T follicular helper cell (primary cell): ENCODE measurements at regions not wholly inside any gene's neighbourhood (a gene's known extent, or its start where the extent isn't known, plus 50 kb on each side); places are given as distances from the start of the nearest gene placed in this dataset.

ENCODE experiments used
- DNase-seq: peaks from one replicate; pipeline ENCODE4 v3.0.0-alpha.2; 2020; ENCODE audit warnings: low read depth

DNA sequence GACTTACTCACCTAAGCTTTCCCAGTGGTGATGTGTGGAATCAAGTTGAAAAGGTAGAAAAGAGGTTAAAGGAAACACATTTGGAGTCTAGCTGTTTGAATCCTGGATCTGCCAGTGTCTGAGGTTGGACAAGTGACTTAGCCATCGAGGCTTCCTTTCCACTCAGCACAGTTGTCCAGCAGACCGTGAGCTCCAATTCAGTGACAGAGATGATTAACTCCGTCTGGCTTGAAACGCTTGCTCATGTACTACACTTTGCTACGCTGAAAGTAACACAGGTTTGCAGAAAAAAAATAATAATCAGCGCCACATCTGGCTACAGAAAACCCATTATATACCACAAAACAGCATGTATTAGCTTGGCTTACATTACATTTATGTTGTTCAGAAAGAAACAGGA, 364.9 kb upstream of the MCTP2 start:
- no peak for DNase-seq

DNA sequence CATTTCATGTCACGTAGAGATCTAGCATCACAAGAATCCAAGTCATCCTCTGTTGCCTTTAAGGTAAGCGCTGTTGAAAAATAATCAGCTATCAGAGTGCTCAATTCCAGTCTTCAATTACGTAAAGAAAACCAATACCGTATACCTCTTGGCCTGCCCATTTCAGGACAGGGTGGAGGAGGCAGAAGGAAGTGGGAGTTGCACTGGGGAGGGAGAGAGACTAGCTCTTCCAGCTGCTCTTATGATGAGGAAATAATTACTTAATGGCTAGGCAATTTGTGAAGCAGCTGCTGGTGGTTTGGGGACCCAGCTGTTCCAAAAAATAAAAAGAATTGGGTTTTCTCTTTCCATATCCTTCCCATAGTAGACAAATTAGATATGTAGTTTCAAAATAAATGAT, 365.8 kb upstream of the MCTP2 start:
- no peak for DNase-seq

DNA sequence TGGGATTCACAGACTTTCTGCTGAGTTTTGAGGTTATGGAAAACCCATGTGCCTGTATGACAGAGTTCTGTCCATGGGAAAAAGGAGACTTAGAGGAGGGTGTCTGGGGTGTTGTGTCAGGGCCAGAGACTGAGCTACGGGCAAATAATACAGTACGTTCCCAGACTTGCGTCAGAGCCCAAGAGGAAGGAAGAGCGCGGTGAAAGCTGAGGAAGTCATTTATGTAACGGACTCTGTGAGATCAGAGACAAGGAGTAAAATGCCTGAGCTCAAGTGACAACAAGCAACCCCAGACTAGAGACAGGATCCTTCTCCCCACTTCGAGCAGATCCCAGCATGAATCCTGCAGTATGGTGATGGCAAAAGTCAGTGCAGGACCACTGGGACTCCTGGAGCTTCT, 368.6 kb upstream of the MCTP2 start:
- no peak for DNase-seq

DNA sequence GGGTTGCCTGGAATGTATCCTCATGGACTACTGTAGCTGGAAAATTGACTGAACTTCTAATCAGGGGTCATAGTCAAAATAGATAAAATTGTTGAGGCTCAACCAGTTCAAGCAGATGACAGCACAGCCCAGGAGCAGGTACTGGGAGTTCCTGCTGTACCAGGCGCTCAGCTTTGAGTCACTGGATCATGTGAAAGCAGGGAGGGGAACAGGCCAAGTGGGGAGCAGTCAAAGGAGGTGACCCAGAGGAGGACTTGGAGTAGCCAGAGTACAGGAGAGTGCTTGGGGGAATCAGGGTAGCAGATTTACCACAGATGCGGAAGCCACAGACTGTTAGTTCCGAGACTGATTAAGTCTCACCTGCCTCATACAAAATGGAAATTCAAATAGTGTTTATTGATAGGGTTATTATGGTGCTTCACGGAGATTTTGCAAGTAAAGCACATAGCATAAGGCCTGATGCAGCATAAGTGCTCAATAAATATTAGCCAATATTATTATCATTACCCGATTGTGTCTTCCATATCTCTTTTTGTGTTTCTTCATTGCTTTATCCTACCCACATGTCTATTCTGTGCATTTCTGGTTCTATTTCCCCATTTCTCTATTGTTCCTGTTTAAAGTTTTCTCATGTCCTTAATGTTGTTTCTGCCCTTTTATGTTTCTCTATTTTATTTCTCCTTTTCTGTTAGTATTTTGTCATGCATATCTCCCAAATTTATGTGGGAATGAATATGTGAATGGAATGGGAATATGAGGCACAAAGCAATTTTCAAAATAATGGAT, 369.2 kb upstream of the MCTP2 start:
- no peak for DNase-seq

DNA sequence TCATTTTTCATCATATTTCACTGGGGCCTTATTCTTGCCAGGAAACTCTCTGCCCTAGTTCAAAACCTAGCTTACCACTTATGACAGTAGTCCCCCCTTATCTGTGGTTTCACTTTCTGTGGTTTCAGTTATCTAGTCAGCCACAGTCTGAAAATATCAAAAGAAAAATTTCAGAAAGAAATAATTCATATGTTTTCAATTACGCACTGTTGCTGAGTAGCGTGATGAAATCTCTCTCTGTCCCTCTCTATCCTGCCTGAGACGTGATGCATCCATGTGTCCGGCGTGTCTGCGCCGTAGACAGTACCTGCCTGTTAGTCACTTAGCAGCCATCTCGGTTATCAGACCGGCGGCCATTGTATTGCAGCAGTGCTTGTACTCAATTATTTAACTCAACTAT, 369.9 kb upstream of the MCTP2 start:
- no peak for DNase-seq

DNA sequence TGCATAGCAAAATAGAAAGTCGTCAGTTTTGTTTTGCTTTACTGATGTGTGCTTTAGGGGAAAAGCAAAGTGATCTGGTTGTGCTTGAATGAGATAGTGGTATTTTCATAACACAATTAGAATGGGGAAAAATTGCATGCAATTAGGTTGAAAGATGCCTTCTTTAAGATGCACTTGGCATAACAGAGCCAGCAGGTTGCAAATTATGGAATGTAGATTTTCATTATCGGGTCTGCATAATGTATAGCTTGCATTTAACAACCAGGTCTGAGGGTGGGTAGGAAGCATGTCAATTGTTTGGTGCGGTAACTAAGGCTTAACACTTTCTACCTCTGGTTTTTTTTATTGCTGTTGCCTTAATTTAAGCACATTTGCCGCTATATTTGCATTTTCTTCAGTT, 370.7 kb upstream of the MCTP2 start:
- no peak for DNase-seq

DNA sequence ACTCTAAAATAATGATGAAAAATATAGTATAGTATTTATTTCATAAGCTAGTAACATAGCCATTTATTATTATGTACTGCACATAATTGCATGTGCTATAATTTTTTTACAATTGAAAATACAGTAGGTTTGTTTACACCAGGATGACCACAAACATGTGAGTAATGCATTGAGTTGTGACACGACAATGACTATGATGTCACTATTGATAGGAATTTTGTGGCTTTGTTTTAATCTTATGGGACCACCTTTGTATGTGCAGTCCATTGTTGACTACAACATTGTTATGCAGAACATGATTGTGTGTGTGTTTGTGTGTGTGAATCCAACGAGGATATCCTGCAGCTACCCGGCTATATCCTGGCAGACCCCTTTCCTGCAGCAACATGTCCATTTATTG, 372.2 kb upstream of the MCTP2 start:
- no peak for DNase-seq

DNA sequence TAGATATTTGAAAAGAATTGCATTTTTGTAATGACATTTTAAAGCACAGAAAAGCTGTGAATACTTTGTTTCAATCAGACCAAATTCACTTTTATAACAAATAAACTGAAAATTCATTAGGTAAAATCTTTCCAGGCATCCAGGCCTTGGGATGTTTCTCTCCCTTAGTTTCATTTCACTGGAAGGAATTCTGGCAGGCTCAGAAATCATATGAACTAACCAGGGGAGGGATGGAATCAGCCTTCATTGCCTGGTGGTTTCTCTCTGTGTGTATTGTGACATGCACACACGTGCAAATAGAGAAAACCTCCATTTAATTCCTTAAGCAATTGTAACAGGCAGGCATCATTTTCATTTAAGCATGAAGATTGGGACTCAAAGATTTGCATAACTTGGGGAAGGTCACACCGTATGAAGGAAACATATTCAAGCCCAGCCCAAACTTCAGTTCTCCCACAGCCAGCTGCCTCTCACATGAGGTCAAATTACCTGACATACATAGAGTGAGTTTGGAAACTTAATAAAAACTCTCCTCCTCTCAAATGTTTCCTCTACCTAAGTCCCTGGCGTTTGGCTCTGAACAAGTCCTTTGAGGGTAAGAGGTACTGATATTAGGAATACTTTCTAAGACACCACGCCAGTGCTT, 376.1 kb upstream of the MCTP2 start:
- DNase-seq = no peak

DNA sequence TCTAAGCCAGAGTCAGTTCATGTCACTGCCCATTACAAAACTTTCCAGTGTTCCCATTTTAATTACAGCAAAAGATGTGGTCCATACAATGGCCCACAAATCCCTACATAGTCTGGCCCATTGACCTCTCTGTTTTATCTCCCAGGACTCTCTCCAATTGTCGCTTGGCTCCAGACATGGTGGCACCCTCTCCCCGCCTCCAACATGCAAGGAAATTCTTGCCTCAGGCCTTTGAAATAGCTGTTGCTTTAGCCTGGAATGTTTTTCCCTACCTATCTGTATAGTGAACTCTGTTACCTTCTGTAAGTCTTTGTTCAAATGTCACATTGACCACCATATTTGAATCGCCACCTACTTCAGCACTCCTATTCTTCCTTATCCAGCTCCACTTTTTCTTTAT, 377.3 kb upstream of the MCTP2 start:
- no peak for DNase-seq

DNA sequence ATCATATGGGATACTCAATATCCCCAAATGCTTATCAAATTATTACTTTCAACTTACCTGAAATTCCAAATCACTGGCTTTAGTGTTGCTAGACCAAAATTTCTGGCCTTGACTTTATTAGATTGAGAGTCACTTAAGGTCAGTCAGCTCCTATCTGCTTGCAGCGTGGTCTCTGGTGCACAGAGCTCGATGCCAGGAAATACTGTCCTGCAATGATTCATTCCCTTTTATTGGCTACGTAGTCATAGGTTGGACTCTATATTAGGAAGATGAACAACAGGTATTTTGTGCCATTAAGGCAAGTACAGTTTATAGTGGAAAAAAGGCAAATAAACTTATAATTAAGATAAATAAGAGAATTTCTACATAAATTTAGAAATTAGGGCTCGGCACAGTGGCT, 378.6 kb upstream of the MCTP2 start:
- DNase-seq = no peak

DNA sequence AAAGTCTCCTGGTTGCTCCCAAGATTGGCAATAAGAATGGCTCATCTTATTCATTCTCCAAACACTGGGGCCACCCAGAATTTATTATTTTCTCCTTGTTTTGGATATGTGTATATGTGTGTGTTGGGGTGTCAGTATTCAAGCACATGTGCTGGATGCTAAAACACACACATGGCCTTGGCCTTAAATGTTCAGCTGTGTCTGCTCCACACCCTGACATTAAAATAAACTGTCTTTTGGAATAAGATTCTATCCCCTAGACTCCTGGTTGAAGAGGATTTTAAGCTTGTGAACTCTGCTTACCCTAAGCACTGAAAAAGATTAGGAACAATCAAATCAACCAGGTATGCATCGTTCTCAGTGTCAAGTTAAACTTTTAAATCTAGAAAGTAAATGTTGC, 382.9 kb upstream of the MCTP2 start:
- DNase-seq = no peak

DNA sequence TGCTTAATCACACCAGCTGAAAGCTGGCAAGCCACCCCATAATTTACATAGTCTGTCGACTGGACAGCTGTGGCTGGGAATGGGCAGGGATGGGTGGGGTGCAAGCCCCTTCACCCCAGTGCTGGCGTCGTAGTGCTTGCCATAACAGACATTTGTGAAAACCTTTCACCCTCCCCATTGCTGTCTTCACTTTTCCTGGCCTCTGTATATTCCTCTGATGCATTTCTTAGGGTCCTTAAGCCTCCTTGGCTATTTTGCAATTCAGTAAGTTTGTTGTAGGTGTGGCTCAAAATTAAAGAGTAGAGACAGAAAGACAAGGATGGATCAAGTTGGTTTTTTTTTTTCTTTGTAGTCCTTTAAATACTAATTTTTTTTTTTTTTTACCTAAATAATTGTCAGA, 383.3 kb upstream of the MCTP2 start:
- no peak for DNase-seq

DNA sequence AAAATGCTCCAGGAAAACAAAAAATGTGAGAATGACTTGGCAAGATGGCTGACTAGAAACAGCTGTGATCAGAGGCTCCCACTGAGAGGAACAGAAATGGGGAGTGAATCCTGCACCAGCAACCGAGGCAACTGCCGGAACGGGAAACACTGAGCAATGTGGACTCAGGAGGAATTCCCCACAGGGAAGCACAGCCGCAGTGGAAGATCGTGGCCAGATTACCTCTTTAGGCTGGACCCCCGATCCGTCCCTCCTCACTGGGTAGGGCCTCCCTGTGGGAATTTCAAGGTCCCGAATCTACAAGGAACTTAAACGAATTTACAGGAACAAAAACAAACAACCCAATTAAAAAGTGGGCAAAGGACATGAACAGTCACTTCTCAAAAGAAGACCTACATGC, 385.2 kb upstream of the MCTP2 start:
- DNase-seq = no peak

DNA sequence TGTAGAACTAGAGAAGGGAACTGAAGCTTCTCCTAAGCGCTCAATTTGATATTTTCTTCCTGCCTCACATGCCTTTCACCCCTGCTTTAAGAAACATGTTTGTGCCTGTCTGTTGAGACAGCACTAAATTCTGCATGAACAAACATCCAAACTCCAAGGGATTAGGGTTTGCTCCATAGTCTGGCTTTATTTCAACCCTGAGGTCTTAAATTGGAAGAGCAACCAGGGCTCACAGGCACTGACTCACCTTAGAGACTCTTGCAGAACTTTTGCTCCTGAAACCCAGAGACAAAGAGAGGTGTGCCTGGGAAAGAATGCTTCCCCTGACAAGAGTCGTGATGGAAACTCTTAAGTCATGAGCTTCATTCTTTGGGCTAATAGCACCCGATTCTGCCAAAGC, 393.9 kb upstream of the MCTP2 start:
- no peak for DNase-seq

DNA sequence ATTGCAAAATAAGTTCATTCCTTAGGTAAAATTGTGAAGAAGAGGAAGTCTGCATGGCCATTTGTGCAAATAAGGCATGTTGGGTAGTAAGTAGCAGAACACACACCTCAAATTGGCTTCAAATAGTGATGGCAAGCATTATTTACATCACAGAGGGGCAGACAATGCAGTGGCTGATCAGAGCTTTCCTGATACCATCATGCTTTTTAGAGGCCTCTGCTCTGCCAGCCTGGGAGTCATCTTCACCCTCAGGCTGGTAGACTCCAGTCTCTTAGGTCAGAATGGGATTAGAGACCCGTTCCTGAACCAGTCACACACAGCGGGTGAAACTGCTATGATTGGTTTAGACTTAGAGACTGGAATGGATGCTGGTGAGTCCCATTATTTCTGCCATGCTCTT, 396.0 kb upstream of the MCTP2 start:
- DNase-seq = no peak

DNA sequence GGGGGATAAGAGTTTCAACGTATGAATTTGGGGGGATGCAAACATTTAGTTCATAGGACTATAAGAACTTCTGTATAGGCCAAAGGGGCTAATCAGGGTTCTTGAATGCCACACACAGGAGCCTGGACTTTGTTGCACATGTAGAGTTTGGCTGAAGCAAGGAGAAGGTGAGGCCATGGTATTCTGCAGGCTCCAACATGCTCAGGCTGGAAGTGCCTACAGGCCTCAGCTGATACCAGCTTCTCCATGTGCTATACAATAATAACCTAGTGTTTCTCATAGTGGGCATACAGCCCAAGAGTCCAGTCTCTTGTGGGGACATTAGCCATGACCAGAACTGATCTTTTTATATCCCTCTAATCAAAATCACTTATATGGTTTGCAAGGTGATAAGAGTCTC, 399.7 kb upstream of the MCTP2 start:
- no peak for DNase-seq

DNA sequence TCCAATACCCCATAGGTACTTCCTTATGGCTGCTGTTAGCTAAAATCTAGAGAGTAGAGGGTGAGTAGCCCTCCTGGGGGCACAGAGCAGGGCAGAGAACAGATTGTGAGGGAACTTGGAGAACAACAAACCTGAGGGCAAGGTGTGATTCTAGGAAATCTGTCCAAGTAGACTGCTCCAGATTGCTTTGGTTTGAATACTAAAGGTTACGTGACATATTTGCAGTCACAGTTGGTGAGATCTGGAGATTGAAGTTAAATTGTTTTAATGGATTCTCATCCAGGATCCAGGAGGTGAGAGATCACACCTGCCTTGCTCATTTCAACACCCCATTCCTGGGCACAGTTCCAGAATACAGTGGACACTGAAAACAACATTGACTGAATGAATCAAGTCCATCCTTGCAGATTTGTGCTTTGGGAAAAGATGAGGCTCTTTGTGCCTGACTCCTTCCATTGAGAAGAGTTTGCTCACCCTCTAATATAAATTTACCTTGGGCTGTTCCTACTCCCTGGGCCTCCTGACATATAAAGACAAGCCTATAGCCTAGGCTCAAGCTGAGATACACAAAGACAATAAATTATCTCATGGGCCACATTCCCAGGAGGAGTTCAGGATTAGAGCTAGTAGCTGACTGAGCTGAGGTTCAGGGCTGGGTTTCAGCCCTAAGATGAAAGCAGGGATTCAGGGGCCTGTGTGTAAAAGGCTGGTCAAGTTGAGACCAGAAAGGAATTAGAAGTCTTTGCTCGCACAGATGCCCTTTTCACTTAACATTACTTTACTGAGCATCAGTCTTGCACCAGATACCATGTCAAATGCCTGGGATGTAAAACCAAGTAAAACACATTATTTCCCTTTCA, 400.9 kb upstream of the MCTP2 start:
- DNase-seq = no peak

DNA sequence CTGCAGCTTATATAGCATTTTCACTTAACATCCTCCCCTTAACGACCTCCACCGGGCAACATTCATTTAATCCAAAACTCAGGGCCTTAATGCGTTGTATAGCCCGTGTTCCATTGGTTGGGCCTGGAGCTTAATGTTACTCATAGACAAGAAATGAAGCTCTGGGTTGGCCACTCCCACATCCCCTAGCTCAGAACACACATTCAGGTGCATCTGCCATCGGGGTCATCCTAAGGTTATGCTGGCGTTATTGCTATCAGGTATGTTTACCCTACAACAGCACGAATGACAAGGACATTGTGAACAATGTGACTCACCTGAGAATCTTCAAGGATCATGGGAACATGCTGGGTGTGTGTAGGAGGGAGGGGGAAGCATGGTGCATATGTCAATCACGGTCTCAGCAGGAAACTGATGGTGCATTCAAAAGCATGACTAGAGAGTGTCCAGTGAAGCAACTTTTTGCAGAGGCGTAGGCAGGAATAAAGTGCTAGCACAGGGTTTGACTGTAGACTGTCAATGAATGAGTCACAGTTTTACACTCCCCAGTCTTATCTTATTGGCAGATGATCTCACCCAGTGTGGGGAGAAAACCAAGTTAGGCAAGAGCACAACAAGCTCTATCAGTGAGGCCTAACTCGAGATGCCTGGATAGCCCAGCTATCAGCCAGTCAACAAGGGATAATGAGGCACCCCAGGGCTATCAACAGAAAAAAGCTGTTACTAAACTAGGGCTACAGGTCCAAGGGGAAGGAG, 402.1 kb upstream of the MCTP2 start:
- no peak for DNase-seq

DNA sequence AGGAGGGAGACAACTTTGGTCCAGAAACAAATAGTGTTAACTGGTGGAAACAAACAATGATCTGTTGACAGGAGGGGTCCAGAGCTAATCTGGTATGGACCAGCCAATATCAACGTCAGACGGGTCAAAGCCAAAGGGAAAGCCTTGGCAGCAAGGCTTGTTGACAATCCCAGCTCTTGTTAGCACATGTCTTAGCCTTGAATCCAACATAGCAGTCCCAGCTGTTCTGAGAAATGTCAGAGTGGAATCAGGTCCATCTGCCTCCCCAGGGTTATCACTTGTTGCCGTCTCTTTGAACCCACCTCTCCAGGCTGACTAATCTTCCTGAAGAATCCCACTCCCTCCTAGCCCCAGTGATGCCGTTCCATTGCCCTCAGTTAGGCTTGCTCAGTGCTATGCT, 404.6 kb upstream of the MCTP2 start:
- no peak for DNase-seq

DNA sequence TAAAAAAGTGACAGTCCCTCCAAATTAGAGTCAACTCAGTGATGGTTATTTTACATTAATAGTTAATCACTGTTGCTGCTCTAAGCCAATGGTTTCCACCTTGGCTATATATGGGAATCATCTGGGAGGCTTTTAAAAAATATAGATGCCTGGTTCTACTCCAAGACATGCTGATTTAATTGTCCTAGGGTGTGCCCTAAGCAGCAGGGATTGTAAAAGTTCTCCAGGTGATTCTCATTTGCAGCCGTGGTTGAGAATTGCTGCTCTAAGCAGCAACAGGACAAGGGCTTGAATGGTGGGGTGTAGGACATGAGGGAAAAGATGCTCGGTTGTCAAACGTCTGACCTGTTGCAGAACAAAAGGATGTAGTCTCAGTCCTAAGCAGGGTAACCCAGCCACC, 405.1 kb upstream of the MCTP2 start:
- DNase-seq = no peak

DNA sequence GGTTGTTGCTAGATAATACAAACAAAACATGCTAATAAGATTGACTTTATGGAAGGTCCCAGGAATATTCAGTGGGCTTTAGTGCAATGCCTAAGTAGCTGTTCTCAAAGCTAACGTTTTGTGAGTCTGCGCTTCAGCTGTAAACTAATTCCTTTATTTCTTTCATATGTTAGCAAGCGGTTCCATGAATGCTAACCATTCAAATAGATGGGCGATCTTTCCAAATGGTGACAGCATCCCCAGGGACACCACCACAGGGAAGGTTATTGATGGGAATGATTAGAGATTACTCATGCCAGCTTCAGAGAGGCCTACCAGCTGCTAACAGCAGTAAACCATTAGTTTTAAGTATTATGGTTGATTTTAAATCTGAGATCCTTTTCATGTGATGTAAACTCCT, 405.7 kb upstream of the MCTP2 start:
- no peak for DNase-seq
